Subcutaneous abdominal adipose tissue (tissue), 5 donors: ENCODE measurements at regions not wholly inside any gene's neighbourhood (a gene's known extent, or its start where the extent isn't known, plus 50 kb on each side); places are given as distances from the start of the nearest gene placed in this dataset.

Experiments
- H3K27ac ChIP-seq: one replicate; pipeline ENCODE4 v1.7.0; 2013; ENCODE audit warnings: low read depth, mild to moderate bottlenecking, inconsistent platforms, low read length, moderate library complexity
- H3K27me3 ChIP-seq, 5 donors: one replicate each; pipeline ENCODE4 v1.7.0; 2013; ENCODE audit warnings: low read length in 5 of 5, inconsistent platforms in 1 of 5; ENCODE audit not compliant: control insufficient read depth in 5 of 5, insufficient read depth in 4 of 5
- H3K36me3 ChIP-seq, 5 donors: one replicate each; pipeline ENCODE4 v1.7.0; 2013; ENCODE audit warnings: low read length in 5 of 5; ENCODE audit not compliant: control insufficient read depth in 5 of 5, insufficient read depth in 5 of 5
- H3K4me1 ChIP-seq, 5 donors: one replicate each; pipeline ENCODE4 v1.7.0; 2013; ENCODE audit warnings: low read length in 5 of 5, mild to moderate bottlenecking in 3 of 5, moderate library complexity in 1 of 5; ENCODE audit not compliant: control insufficient read depth in 5 of 5, insufficient read depth in 5 of 5
- H3K4me3 ChIP-seq, 5 donors: one replicate each; pipeline ENCODE4 v1.7.0; 2013; ENCODE audit warnings: low read length in 5 of 5, low read depth in 1 of 5
- H3K9ac ChIP-seq, 5 donors: one replicate each; pipeline ENCODE4 v1.7.0; 2013; ENCODE audit warnings: low read length in 5 of 5, mild to moderate bottlenecking in 4 of 5, moderate library complexity in 3 of 5
- H3K9me3 ChIP-seq, 5 donors: one replicate each; pipeline ENCODE4 v1.7.0; 2013; ENCODE audit warnings: low read length in 5 of 5; ENCODE audit not compliant: control insufficient read depth in 5 of 5
- donor health status: healthy.
- donor health status: healthy.
- donor health status: healthy.
- donor health status: healthy.
- donor health status: healthy.

- Histone ChIP-seq H3K27ac (no peak overlapping the region), H3K4me3 (no peak overlapping the region), H3K27me3 (no peaks in the 10 kb centered on the region), H3K9me3 (peaks cover 0 to 3% (median 0%) of the 10 kb centered on the region in 5 donors), H3K4me1 (no peaks in the 10 kb centered on the region), H3K36me3 (no peaks in the 10 kb centered on the region), H3K9ac (no peak overlapping the region)
Observed at GRCh38 chr18:28523758-28524475, 347.0 kb upstream of the CDH2 start.

GRCh38 chr18:28522236-28522635 is 345.3 kb upstream of the CDH2 start:
- Histone ChIP-seq H3K4me3 (no peak overlapping the region), H3K9ac (no peak overlapping the region), H3K27me3 (no peaks in the 10 kb centered on the region)

GRCh38 chr18:28519997-28520396 is 343.1 kb upstream of the CDH2 start:
- no peak overlapping the region for H3K4me3 ChIP-seq
- H3K9ac ChIP-seq: no peak overlapping the region
- H3K36me3 ChIP-seq: no peaks in the 10 kb centered on the region
- H3K9me3 ChIP-seq: peaks cover 0 to 3% (median 0%) of the 10 kb centered on the region in 5 donors
- H3K4me1 ChIP-seq: no peaks in the 10 kb centered on the region
- no peak overlapping the region for H3K27ac ChIP-seq
- no peaks in the 10 kb centered on the region for H3K27me3 ChIP-seq

More at GRCh38 chr18:28522236-28522635, 345.3 kb upstream of the CDH2 start:
- Histone ChIP-seq H3K9me3 (peaks cover 0 to 3% (median 0%) of the 10 kb centered on the region in 5 donors), H3K27ac (no peak overlapping the region), H3K4me1 (no peaks in the 10 kb centered on the region), H3K36me3 (no peaks in the 10 kb centered on the region)

- H3K36me3 ChIP-seq: no peaks in the 10 kb centered on the region
- H3K9me3 ChIP-seq: peaks cover 0 to 3% (median 0%) of the 10 kb centered on the region in 5 donors
- H3K4me1 ChIP-seq: no peaks in the 10 kb centered on the region
- H3K27ac ChIP-seq: no peak overlapping the region
- no peak overlapping the region for H3K4me3 ChIP-seq
- H3K9ac ChIP-seq: no peak overlapping the region
- H3K27me3 ChIP-seq: no peaks in the 10 kb centered on the region
Observed at GRCh38 chr18:28514699-28515098, 337.8 kb upstream of the CDH2 start.

- Histone ChIP-seq H3K27ac (no peak overlapping the region), H3K4me3 (peak overlapping the region in 1 of 5 donors; percentile 47), H3K4me1 (no peaks in the 10 kb centered on the region), H3K9me3 (peaks cover 0 to 3% (median 0%) of the 10 kb centered on the region in 5 donors), H3K9ac (no peak overlapping the region), H3K36me3 (no peaks in the 10 kb centered on the region), H3K27me3 (no peaks in the 10 kb centered on the region)
Observed at GRCh38 chr18:28512357-28512756, 335.4 kb upstream of the CDH2 start.

- no peaks in the 10 kb centered on the region for H3K36me3 ChIP-seq
- no peak overlapping the region for H3K27ac ChIP-seq
- no peaks in the 10 kb centered on the region for H3K4me1 ChIP-seq
- H3K9me3 ChIP-seq: peaks cover 0 to 3% (median 0%) of the 10 kb centered on the region in 5 donors
- H3K27me3 ChIP-seq: no peaks in the 10 kb centered on the region
- H3K9ac ChIP-seq: no peak overlapping the region
- H3K4me3 ChIP-seq: no peak overlapping the region
Observed at GRCh38 chr18:28511413-28511821, 334.5 kb upstream of the CDH2 start.

- no peak overlapping the region for H3K4me3 ChIP-seq
- H3K27ac ChIP-seq: no peak overlapping the region
- H3K9me3 ChIP-seq: peaks cover 0 to 3% (median 0%) of the 10 kb centered on the region in 5 donors
- H3K36me3 ChIP-seq: no peaks in the 10 kb centered on the region
- H3K4me1 ChIP-seq: no peaks in the 10 kb centered on the region
- no peaks in the 10 kb centered on the region for H3K27me3 ChIP-seq
- no peak overlapping the region for H3K9ac ChIP-seq
Observed at GRCh38 chr18:28510210-28510609, 333.3 kb upstream of the CDH2 start.

- Histone ChIP-seq H3K9ac (no peak overlapping the region), H3K27me3 (no peaks in the 10 kb centered on the region)
Observed at GRCh38 chr18:28504066-28504465, 327.1 kb upstream of the CDH2 start.

GRCh38 chr18:28494151-28494550 is 317.2 kb upstream of the CDH2 start:
- Histone ChIP-seq H3K27me3 (no peaks in the 10 kb centered on the region), H3K4me1 (no peaks in the 10 kb centered on the region), H3K36me3 (no peaks in the 10 kb centered on the region), H3K4me3 (no peak overlapping the region), H3K27ac (no peak overlapping the region), H3K9ac (no peak overlapping the region), H3K9me3 (no peaks in the 10 kb centered on the region)

More at GRCh38 chr18:28504066-28504465, 327.1 kb upstream of the CDH2 start:
- H3K4me1 ChIP-seq: no peaks in the 10 kb centered on the region
- no peak overlapping the region for H3K4me3 ChIP-seq
- H3K9me3 ChIP-seq: no peaks in the 10 kb centered on the region
- H3K36me3 ChIP-seq: no peaks in the 10 kb centered on the region
- H3K27ac ChIP-seq: no peak overlapping the region

GRCh38 chr18:28485918-28486317 is 309.0 kb upstream of the CDH2 start:
- no peaks in the 10 kb centered on the region for H3K9me3 ChIP-seq
- H3K9ac ChIP-seq: no peak overlapping the region
- no peaks in the 10 kb centered on the region for H3K36me3 ChIP-seq
- no peak overlapping the region for H3K4me3 ChIP-seq
- H3K27ac ChIP-seq: no peak overlapping the region
- H3K27me3 ChIP-seq: no peaks in the 10 kb centered on the region
- H3K4me1 ChIP-seq: no peaks in the 10 kb centered on the region
